GM21723 (cell line): ENCODE measurements at regions not wholly inside any gene's neighbourhood (a gene's known extent, or its start where the extent isn't known, plus 50 kb on each side); places are given as distances from the start of the nearest gene placed in this dataset.

ENCODE experiments used
- ATAC-seq: cut with Tn5 transposase; IDR thresholded peaks from one replicate; pipeline ENCODE4 v1.9.1; 2021; ENCODE audit warnings: mild to moderate bottlenecking, moderate library complexity; ENCODE audit not compliant: unreplicated experiment

DNA sequence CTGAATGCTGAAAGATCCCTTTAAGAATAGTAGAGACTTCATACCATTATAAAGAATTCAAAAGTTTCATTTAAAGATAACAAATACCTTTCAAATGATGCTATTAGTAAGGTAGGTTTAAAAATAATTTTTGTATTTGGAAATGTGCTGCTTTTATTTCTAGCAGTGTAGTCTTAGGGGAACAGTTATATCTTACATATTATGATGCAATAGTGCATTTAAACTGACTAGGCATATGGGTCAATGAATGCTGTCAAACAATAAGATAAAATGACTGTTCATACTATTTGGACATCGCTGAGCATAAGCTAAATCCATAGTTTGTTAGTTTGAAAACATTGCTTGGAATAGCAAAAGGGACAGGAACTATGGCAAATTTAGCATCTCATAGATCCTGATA is 354.8 kb upstream of the SEMA3A start:
- ATAC-seq: no peak

DNA sequence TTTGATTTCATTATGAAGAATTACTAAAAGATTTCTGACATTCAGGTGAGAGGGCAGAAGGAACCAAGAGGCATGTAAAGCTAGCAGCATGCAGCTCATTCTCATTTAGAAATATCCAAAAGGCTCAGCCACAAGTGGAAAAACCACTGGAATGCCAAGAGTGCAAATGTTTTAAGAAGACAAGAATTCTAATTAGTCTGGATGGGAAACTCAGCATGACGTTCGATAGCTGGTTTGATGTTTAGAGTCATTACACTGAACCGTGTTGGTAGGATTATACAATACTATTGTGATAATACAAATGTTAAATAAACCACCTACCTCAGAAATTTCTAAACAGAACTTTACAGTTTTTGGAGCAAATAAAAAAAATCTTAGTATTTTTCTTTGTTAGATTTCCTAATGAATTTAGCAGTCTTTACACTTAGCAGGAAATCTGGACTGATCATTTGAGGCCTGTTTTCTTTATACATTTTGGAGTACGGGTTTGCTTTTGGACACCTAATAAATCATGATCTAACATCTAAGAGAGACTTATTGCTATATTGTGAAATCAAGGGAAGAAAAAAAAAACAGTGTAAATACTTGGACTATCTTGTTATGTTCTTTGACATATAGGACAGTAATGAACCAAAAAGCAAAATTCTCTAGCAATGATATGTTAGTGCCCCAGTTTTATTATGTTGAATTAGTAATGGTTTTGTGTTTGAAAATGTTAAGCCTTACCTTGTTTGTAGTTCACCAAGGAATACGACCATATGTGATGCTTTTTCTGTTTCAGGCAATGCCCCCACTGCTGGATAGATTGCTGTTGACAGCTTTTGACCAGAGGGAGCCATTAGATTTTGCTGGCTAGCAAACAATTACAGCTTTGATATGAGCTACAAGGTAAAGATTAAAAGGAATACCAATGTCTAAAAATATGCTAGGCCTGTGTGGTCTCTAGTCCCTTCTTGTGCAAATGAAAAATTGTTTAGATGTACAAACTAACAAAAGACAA is 354.1 kb upstream of the SEMA3A start:
- ATAC-seq: no peak

DNA sequence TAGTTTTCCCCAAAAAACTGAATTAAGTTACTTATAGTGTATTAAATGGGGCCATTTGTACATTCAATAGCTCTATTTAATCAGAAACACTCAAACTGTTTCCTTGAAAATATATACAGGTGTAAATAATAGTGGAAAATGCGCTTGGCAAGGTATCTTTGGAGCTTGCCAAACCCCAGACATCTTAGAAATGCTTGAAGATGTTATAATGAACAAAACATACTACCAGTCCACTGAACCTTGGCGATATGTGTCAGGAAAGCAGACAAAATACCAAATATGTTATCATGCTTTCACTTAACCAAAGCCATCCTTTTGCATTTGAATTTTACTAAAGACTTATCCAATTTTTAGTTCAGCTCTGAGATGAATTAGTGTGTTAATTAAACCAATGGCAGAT is 352.7 kb upstream of the SEMA3A start:
- no peak for ATAC-seq

DNA sequence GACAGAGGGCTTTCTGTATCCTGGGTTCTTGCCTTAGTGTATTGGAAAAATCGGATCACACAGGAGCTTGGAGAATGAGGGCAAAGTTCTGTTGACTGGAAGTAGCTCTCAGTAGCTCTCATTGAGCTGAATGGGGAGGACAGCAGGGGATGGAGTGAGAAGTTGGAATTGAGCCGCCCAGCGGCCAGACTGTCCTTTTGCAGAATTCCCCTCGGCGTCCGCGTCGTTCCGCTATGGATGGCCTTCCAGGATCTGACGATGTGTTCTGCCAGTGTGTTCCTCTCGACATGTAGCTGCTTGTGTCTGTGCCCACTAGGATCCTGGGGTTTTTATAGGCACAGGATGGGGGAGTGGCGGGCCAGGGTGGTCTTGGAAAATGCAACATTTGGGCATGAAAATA is 351.8 kb upstream of the SEMA3A start:
- no peak for ATAC-seq

DNA sequence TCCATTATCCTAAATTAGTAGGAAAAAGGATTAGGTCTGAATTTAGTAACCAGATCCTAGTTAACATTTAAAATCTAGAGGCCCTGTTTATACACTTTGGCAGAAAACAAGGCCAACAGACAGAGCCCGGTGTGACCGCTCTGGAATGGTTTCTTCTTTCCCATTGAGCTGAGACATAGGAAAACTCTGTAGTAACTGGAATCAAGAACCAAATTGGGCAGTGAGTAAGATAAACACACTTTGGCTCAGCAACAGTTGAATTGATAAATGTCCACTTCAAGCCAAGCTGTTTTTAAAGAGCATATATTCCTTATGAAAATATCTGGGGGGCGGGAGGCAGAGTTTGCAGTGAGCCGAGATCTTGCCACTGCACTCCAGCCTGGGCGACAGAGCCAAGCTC is 343.7 kb upstream of the SEMA3A start:
- ATAC-seq: no peak

DNA sequence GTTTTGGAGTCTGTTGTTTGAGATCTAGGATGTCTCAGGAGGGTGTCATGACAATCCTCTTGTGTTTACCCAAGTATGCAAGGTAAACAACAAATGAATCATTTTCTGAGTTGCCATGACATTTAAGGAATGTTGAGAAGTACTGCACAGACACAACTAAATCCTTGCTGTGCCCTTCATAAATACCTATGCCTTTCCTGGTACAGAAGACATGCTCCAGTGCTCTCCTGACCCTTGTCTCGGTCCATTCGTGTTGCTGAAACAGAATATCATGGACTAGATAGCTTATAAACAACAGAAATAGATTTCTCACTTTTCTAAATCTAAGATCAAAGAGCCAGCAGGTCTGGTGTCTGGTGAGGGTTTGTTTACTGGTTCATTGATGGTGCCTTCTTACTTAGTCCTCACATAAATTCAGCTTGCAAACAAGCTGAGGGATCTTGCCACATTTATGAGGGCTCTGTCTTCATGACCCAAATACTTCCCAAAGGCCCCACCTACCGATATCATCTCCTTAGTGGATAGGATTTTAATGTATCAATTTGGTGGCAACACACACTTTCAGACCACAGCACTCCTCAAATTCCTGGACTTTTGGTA is 341.8 kb upstream of the SEMA3A start:
- no peak for ATAC-seq

DNA sequence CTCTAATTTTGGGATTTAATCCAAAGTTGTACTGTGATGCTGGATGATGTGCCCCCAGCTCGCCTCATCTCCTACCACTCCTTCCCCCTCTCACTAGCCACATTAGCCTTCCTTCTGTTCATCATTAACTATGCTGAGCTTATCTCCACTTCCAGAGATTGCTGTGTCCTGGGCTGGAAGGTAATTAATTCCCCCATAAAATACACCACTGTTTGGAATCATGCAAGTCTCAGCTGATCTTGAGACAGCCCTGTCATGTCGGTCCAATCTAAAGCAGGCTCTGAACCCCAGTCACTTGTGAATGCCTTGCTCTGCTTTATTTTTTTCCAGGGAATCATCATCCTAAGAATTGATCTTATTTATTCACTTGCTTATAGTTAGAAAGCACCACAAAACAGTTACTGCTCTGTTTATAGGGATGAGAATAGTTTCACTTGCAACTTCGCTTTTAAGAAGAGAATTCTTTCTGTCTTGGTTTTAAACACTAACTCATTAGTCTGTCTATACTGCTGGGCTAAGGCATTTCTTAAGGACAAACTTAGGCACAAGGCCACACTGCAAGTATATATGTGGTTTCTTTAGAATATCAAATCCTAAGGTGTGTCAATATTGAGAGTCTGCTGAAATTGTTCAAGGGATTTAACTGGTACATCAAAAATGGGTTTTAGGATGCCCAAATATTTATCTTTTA is 341.1 kb upstream of the SEMA3A start:
- no peak for ATAC-seq

DNA sequence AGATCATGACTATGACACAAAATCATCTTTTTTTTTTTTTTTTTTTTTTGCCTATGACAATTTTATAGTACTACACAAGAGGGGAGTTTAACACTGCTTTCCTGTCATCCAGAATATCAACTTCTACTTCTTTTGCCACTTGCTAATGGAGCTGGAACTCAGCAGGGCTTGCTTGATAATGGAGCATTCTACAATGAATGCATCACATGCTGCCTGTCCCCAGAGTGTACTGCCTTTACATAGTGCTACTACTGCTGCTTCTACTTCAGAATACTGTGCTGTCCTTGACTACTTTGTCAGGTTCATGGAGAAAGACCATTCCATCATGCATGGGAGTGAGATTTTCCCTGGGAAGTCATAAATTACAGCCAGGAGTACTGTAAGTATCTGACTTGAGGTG is 338.6 kb upstream of the SEMA3A start:
- no peak for ATAC-seq

DNA sequence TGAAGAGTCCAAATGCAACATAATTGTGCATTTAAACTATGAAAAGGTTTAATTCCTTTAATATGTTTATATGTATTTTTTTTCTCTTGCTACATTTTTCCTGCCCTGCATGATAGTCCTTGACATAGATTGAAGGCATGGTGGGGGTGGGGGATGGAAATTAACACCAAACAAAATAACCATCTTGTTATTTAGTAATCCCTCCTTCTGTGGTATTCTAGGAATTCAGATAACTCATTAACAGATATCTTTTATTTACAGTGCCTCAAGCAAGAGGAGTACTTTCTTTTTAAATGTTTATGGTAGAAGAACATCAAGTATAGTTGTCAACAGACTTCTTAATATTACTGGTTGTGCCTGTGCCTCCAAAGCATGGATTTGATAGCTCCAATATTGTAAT is 337.6 kb upstream of the SEMA3A start:
- ATAC-seq: no peak

DNA sequence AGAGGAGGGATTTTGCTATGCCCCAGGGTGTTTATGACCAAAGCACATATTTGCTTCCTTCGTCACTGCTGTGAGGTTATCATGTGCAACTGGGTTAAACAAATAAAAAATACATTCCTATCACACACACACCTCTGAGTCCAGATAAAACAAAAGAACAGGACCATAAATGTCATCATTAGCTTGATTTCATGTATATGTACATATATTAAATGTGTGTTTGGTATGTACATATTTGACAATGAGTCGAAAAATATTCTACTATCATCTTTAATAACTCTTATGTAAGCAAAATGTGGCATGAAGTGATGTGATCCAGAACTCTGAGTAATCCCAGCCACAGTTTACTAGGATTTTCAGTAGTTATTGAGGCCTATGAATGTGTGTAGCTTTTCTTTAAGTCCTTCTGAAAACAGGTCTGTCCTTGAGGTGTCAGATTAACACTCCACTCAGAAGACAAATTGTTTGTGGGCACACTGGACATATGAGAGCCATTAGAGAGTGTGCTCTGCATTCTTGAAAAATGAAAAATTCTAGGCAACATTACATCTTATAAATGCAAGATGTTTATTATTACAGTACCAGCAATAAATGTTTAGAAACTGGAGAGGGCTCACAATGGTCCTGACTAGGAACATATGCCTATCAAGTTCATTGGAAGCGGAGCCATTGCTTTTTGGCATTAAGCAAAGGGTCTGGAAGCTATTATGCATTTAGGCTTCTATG is 335.1 kb upstream of the SEMA3A start:
- no peak for ATAC-seq

DNA sequence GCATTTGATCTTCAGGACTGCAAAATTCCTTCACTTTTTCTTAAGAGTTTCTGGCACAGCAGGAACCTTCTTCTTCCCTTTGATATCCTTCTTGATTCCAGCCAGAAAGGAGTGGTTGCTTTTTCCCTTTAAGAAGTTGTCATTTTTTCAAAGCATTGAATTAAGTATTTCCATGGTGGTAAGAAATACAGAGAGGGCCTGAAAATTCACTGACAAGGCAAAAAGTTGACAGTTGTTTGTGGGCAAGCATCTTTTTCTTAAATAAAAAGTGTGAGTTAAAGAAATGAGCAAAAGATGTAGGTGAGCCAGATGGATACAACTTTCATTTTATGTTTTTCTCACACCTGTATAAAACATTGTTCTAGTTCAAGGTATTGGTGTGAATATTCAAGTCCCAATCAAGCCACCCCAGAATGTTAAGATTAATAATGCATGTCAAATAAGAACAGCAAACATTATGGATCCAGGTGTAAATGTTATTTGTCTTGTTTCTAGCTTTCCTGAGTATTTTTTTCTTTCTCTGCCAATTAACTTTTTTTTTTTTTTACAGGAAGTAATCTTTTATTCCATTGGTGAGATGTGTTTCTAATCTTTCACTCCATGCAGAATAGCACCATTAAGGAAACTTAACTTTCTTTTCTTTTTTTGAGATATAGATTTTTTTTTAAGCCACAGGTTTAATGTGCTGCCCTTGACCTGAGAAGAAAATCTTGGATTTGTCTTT is 334.3 kb upstream of the SEMA3A start:
- no peak for ATAC-seq

DNA sequence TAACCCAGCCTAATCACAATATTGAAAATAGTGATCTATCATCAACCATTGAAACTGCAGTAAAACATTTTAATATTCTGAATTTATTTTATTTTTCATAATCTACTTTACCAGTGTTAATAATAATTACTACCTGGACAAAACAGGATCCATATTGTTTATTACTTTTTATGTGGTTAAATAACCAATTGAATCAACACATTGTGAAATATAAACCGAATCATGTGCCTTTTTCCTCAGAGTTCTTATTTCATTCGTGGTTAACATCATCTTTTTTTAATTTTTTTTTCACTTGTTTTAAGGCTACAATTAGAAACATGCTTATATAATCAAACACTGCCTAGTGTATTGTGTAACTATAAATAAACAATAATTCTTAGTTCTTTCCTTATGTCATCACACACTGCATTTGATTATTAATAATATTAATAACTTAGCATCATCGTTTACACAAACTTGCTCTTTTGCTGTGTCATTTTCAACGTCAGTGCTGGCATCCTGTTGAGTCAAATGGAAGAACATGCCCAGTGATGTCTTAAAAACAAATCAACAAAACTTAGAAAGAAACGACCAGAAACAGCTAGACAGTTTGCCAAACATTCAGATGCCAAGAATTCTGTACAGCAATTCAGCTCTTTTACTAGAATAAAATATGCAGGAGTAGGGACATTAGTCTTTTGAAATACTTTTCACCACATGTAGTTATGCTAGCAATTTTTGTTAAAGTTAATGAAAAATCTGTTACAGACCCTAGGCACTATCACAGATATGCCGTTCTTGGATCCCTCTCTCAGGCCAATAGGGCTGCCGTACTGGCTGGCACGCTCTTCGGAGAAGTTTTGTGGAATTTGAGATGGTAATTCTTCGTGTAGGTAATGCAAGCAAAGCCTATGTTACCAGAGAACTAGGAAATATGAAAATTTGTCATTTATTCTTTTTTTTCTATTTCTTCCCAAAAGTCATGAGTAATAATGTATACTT is 330.4 kb upstream of the SEMA3A start:
- no peak for ATAC-seq

DNA sequence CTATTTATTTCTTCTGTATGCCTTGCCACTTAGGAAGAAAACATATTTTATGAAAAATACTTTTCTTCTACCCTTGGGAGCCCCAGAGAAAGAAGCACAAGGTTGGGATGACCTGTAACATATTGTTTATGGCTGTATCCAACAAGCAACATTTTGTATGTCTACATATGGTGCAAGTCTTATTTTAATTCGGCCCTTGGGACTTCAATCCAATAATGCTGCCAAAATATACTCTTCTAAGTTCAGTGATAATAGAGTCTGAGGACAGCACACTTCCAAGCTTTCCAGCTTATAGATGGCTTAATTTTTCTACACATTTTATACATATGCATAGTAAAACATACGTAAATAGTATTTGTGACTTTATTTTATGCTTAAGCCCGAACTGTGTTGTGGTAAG is 318.5 kb upstream of the SEMA3A start:
- ATAC-seq: no peak

DNA sequence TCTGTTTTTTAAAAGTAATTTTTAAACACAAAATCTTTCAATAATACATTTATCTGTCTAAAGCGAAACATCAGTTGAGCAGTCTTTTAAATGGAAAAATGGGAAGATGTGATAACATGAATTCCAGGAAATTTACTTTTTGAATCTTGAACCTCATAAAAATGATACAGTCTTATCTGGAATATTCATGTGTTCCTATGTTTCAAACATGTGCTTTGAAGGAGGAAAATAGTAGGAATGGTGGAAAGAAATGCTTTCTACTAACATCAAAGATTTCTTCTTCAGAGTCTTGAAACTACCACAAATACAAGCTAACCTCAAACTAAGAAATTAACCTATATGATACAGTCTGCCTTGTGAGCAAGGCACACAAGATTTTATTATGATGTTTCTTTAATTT is 317.5 kb upstream of the SEMA3A start:
- ATAC-seq: no peak

DNA sequence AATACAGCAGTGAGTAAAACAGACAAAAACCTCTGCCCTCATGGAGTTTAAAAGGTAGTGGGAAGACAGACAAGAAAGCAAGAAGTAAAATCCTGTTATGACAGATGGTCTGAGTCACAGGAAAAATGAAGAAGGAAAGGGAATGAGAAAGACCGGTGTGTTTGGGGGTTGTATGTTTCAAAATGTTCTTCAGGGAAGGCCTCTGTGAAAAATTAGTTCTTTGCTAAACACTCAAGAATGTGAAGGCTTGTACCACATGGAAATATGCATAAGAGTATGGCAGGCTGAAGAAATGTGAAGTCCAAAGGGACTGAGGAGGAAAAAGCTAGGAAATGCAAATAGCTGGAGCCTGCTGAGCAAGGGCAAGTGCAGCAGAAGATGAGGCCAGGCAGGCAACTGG is 315.9 kb upstream of the SEMA3A start:
- no peak for ATAC-seq

DNA sequence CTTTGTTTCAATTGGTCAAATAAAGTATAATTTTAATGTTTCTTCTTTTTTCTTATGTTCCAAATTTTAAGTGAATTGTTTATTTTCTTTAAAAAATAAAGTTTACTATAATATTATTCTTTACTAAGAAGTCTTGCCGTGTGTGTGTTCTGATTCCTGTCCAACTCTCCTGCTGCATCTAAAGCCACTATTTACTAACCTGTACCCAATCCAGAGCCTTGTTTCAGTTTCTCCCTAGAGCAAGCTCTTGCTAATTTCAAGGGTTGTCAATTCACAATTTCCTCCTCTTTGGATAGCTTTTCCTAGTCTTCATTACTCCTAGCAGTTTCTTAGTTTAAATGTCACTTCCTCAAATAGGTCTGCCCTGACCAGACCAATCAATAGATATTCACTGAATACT is 314.9 kb upstream of the SEMA3A start:
- no peak for ATAC-seq

DNA sequence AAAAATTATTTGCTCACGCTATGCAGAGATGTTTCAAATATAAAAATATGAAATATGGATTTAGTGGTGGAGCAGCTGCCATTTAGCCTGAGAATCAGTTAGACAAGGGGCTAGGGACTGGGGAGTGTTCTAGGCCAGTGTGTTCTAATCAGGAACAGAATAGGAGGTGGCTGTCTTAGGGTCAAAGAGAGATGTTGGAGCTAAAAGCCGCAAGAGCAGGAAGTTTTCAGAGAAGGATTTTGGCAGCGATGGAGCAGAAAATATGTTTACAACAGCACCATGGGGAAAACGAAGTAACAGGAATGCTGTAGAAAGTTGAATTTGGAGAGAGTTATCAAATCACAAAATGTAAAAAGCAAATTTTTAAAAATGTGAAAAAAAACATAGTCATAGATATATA is 314.0 kb upstream of the SEMA3A start:
- no peak for ATAC-seq

DNA sequence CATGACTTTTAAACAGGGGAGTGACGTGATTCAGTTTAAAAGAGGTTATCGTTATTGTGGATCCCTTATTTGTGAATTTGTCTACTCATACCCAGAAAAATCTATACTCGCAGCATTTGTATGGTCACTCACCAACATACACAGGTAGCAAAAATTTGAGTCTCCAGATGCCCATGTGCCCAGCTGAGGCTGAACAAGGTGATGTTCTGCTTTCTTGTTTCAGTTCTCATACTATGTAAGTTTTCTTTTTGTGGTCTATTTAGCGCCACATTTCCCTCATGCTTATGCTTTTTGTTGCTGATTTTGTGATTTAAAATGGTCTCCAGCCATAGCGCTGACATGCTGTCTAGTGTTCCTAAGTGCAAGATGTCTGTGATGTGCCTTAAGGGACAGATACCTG is 312.9 kb upstream of the SEMA3A start:
- no peak for ATAC-seq

DNA sequence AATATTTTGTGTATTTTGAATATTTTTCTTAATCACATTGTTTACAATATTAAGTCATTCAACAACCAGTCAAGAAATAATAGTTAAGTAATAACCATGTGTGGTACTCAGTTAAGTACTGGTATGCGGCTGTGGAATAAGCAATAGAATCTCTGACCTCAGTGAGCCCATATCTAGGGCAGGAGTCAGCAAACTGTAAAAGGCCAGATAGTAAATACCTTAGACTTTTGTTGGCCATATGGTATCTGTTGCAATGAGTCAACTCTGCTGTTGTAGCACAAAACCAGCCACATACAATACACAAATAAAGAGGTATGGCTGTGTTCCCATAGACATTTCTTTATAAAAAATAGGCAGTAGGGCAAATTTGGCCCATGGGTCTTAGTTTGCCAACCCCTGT is 311.6 kb upstream of the SEMA3A start:
- no peak for ATAC-seq
